H1 (cell line): ENCODE measurements at regions not wholly inside any gene's neighbourhood (a gene's known extent, or its start where the extent isn't known, plus 50 kb on each side); places are given as distances from the start of the nearest gene placed in this dataset.

Experiments used
- CBX5 ChIP-seq: fragments of 300-800, 300-1000 bp; sonication (generic); IDR thresholded peaks from 2 replicates; pipeline ENCODE4 v1.7.1; 2016; ENCODE audit warnings: antibody characterized with exemption, low read length, low read depth
- CEBPB ChIP-seq: IDR thresholded peaks from 2 replicates; pipeline ENCODE4 v1.6.1; 2012; ENCODE audit warnings: low read depth, low read length
- HDAC6 ChIP-seq: IDR thresholded peaks from one replicate; pipeline ENCODE4 v1.7.1; 2012; ENCODE audit warnings: low read depth, mild to moderate bottlenecking, inconsistent platforms, low read length, moderate library complexity
- KDM1A ChIP-seq: fragments of 200-600, 300-600 bp; sonication (generic); IDR thresholded peaks from 2 replicates; pipeline ENCODE4 v1.7.1; 2016; ENCODE audit warnings: mild to moderate bottlenecking, low read length, borderline replicate concordance
- POLR2A ChIP-seq, 2 experiments: IDR thresholded peaks; 1 replicate in 1 of 2; 2 replicates in 1 of 2; pipeline ENCODE4 v1.6.1; 2011; ENCODE audit warnings: low read depth in 2 of 2, low read length in 2 of 2, mild to moderate bottlenecking in 2 of 2; ENCODE audit errors: control extremely low read depth in 1 of 2
- RFX5 ChIP-seq: IDR thresholded peaks from 2 replicates; pipeline ENCODE4 v1.6.1; 2011; ENCODE audit warnings: low read depth, low read length, improper control_type of control experiment, borderline replicate concordance
- TBP ChIP-seq: IDR thresholded peaks from 2 replicates; pipeline ENCODE4 v1.6.1; 2011; ENCODE audit warnings: low read depth, low read length, improper control_type of control experiment
- YY1 ChIP-seq: IDR thresholded peaks from 2 replicates; pipeline ENCODE4 v1.6.1; 2011; ENCODE audit warnings: low read depth, mild to moderate bottlenecking, low read length
- TF ChIP-seq, protein P1 (sequence below): IDR thresholded peaks from 2 replicates; pipeline ENCODE4 v1.6.1; 2012; ENCODE audit warnings: inconsistent platforms
- TF ChIP-seq, protein P2 (sequence below), 3 experiments: IDR thresholded peaks; 1 replicate in 2 of 3; 2 replicates in 1 of 3; pipeline versions ENCODE4 v1.5.1 to v1.6.1; 2011; ENCODE audit warnings: low read length in 3 of 3, mild to moderate bottlenecking in 3 of 3, inconsistent platforms in 2 of 3, low read depth in 1 of 3, moderate library complexity in 1 of 3; ENCODE audit not compliant: insufficient read depth in 1 of 3; ENCODE audit errors: control extremely low read depth in 1 of 3
- TF ChIP-seq, protein P3 (sequence below): fragments of 300-600 bp; sonication (generic); IDR thresholded peaks from 2 replicates; pipeline ENCODE4 v1.7.1; 2012; ENCODE audit warnings: low read length, moderate library complexity, mild to moderate bottlenecking, inconsistent platforms; ENCODE audit not compliant: insufficient replicate concordance

DNA sequence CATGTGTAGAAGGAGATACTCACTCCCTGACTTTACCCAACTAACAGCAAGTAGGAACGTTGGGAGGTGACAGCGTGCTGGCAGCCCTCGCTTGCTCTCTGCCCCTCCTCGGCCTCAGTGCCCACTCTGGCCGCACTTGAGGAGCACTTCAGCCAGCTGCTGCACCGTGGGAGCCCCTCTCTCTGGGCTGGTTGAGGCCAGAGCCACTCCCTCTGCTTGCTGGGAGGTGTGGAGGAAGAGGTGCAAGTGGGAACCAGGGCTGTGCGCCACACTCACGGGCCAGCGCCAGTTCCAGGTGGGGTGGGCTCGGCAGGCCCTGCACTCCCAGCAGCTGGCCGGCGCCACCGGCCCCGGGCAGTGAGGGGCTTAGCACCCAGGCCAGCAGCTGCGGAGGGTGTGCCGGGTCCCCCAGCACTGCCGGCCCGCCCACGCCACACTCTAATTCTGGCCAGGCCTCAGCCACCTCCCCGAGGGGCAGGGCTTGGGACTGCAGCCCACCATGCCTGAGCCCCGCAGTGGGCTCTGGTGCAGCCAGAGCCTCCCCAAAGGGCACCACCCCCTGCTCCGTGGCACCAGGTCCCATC, 68.4 kb upstream of the FRMD4B start:
- TF ChIP-seq KDM1A (no peak), CBX5 (no peak), POLR2A (IDR thresholded peaks at IDR 0.05; ENCODE audit: control extremely low read depth in 1 of 2, low read depth in 2 of 2, low read length in 2 of 2) (no peak), RFX5 (no peak), YY1 (no peak), CEBPB (no peak), TBP (no peak), HDAC6 (no peak)
- TF ChIP-seq, protein P1, sequence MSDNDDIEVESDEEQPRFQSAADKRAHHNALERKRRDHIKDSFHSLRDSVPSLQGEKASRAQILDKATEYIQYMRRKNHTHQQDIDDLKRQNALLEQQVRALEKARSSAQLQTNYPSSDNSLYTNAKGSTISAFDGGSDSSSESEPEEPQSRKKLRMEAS: no peak
- TF ChIP-seq, protein P2, sequence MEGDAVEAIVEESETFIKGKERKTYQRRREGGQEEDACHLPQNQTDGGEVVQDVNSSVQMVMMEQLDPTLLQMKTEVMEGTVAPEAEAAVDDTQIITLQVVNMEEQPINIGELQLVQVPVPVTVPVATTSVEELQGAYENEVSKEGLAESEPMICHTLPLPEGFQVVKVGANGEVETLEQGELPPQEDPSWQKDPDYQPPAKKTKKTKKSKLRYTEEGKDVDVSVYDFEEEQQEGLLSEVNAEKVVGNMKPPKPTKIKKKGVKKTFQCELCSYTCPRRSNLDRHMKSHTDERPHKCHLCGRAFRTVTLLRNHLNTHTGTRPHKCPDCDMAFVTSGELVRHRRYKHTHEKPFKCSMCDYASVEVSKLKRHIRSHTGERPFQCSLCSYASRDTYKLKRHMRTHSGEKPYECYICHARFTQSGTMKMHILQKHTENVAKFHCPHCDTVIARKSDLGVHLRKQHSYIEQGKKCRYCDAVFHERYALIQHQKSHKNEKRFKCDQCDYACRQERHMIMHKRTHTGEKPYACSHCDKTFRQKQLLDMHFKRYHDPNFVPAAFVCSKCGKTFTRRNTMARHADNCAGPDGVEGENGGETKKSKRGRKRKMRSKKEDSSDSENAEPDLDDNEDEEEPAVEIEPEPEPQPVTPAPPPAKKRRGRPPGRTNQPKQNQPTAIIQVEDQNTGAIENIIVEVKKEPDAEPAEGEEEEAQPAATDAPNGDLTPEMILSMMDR (IDR thresholded peaks at IDR 0.05; ENCODE audit: control extremely low read depth in 1 of 3, insufficient read depth in 1 of 3, low read depth in 1 of 3, low read length in 3 of 3): no peak
- TF ChIP-seq, protein P3, sequence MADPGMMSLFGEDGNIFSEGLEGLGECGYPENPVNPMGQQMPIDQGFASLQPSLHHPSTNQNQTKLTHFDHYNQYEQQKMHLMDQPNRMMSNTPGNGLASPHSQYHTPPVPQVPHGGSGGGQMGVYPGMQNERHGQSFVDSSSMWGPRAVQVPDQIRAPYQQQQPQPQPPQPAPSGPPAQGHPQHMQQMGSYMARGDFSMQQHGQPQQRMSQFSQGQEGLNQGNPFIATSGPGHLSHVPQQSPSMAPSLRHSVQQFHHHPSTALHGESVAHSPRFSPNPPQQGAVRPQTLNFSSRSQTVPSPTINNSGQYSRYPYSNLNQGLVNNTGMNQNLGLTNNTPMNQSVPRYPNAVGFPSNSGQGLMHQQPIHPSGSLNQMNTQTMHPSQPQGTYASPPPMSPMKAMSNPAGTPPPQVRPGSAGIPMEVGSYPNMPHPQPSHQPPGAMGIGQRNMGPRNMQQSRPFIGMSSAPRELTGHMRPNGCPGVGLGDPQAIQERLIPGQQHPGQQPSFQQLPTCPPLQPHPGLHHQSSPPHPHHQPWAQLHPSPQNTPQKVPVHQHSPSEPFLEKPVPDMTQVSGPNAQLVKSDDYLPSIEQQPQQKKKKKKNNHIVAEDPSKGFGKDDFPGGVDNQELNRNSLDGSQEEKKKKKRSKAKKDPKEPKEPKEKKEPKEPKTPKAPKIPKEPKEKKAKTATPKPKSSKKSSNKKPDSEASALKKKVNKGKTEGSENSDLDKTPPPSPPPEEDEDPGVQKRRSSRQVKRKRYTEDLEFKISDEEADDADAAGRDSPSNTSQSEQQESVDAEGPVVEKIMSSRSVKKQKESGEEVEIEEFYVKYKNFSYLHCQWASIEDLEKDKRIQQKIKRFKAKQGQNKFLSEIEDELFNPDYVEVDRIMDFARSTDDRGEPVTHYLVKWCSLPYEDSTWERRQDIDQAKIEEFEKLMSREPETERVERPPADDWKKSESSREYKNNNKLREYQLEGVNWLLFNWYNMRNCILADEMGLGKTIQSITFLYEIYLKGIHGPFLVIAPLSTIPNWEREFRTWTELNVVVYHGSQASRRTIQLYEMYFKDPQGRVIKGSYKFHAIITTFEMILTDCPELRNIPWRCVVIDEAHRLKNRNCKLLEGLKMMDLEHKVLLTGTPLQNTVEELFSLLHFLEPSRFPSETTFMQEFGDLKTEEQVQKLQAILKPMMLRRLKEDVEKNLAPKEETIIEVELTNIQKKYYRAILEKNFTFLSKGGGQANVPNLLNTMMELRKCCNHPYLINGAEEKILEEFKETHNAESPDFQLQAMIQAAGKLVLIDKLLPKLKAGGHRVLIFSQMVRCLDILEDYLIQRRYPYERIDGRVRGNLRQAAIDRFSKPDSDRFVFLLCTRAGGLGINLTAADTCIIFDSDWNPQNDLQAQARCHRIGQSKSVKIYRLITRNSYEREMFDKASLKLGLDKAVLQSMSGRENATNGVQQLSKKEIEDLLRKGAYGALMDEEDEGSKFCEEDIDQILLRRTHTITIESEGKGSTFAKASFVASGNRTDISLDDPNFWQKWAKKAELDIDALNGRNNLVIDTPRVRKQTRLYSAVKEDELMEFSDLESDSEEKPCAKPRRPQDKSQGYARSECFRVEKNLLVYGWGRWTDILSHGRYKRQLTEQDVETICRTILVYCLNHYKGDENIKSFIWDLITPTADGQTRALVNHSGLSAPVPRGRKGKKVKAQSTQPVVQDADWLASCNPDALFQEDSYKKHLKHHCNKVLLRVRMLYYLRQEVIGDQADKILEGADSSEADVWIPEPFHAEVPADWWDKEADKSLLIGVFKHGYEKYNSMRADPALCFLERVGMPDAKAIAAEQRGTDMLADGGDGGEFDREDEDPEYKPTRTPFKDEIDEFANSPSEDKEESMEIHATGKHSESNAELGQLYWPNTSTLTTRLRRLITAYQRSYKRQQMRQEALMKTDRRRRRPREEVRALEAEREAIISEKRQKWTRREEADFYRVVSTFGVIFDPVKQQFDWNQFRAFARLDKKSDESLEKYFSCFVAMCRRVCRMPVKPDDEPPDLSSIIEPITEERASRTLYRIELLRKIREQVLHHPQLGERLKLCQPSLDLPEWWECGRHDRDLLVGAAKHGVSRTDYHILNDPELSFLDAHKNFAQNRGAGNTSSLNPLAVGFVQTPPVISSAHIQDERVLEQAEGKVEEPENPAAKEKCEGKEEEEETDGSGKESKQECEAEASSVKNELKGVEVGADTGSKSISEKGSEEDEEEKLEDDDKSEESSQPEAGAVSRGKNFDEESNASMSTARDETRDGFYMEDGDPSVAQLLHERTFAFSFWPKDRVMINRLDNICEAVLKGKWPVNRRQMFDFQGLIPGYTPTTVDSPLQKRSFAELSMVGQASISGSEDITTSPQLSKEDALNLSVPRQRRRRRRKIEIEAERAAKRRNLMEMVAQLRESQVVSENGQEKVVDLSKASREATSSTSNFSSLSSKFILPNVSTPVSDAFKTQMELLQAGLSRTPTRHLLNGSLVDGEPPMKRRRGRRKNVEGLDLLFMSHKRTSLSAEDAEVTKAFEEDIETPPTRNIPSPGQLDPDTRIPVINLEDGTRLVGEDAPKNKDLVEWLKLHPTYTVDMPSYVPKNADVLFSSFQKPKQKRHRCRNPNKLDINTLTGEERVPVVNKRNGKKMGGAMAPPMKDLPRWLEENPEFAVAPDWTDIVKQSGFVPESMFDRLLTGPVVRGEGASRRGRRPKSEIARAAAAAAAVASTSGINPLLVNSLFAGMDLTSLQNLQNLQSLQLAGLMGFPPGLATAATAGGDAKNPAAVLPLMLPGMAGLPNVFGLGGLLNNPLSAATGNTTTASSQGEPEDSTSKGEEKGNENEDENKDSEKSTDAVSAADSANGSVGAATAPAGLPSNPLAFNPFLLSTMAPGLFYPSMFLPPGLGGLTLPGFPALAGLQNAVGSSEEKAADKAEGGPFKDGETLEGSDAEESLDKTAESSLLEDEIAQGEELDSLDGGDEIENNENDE: no peak
